ENCODE measurements at regions not wholly inside any gene's neighbourhood (a gene's known extent, or its start where the extent isn't known, plus 50 kb on each side); places are given as distances from the start of the nearest gene placed in this dataset.

- TF ChIP-seq ZNF184 (CRISPR knock-in tag; IDR thresholded peaks at IDR 0.05) = no peak
- TF ChIP-seq FOXA1 (IDR thresholded peaks at IDR 0.05; ENCODE audit: borderline replicate concordance) = no peak
- TF ChIP-seq ZNF232 (CRISPR knock-in tag; IDR thresholded peaks at IDR 0.05) = no peak
- no peak for TF ChIP-seq ARID1B (IDR thresholded peaks at IDR 0.05)
- no peak for TF ChIP-seq ZNF384 (IDR thresholded peaks at IDR 0.05; ENCODE audit: low read depth, low read length)
- TF ChIP-seq CTCF (IDR thresholded peaks at IDR 0.05 in 2 of 3, conservative IDR thresholded peaks at IDR 0.05 in 1 of 3; ENCODE audit: insufficient read depth in 2 of 3, low read depth in 1 of 3, low read length in 3 of 3) = no peak
- TF ChIP-seq HDAC3 (IDR thresholded peaks at IDR 0.05; ENCODE audit: borderline replicate concordance, partially characterized antibody) = no peak
- TF ChIP-seq CEBPB (tag; IDR thresholded peaks at IDR 0.05) = no peak
- TF ChIP-seq TEAD4 (IDR thresholded peaks at IDR 0.05; ENCODE audit: low read length) = no peak
- no peak for TF ChIP-seq TEAD4 (CRISPR knock-in tag; IDR thresholded peaks at IDR 0.05; ENCODE audit: borderline replicate concordance)
- TF ChIP-seq MTA1 (IDR thresholded peaks at IDR 0.05; ENCODE audit: borderline replicate concordance) = no peak
Observed at GRCh38 chr22:44596396-44597125, 98.5 kb upstream of the RTL6 start.

Data from K562 (cell line).